ENCODE measurements at regions not wholly inside any gene's neighbourhood (a gene's known extent, or its start where the extent isn't known, plus 50 kb on each side); places are given as distances from the start of the nearest gene placed in this dataset.
A peak's percentile ranks its signal among the peaks of the same experiment; 100 is the strongest.

GRCh38 chrX:16392597-16392996, 225.3 kb downstream of the MAGEB17 start:
- Histone ChIP-seq H3K27me3 (ENCODE audit: insufficient read depth, low read length) (peaks cover 12% of the 10 kb centered on the region; the same call in 1 of the 2 replicates), H3K79me2 (ENCODE audit: control insufficient read depth, insufficient read depth, low read length, unreplicated experiment) (no peaks in the 10 kb centered on the region), H3K4me3 (ENCODE audit: low read depth, low read length) (no peak overlapping the region), H3K36me3 (ENCODE audit: insufficient read depth, low read length) (no peaks in the 10 kb centered on the region), H2AFZ (ENCODE audit: low read length, unreplicated experiment) (no peak overlapping the region), H3K27ac (ENCODE audit: low read depth, low read length) (no peak overlapping the region), H3K4me1 (ENCODE audit: control insufficient read depth, insufficient read depth, low read length, unreplicated experiment) (no peaks in the 10 kb centered on the region)

- Histone ChIP-seq H3K4me1 (ENCODE audit: control insufficient read depth, insufficient read depth, low read length, unreplicated experiment) (no peaks in the 10 kb centered on the region), H3K36me3 (ENCODE audit: insufficient read depth, low read length) (no peaks in the 10 kb centered on the region), H3K27me3 (ENCODE audit: insufficient read depth, low read length) (peaks cover 5% of the 10 kb centered on the region; the same call in 1 of the 2 replicates), H3K4me3 (ENCODE audit: low read depth, low read length) (no peak overlapping the region), H3K27ac (ENCODE audit: low read depth, low read length) (no peak overlapping the region), H2AFZ (ENCODE audit: low read length, unreplicated experiment) (no peak overlapping the region), H3K79me2 (ENCODE audit: control insufficient read depth, insufficient read depth, low read length, unreplicated experiment) (no peaks in the 10 kb centered on the region)
Measured at GRCh38 chrX:16394290-16394689, 227.0 kb downstream of the MAGEB17 start.

- no peak overlapping the region for H3K4me3 ChIP-seq (ENCODE audit: low read depth, low read length)
Measured at GRCh38 chrX:16403808-16404207, 236.5 kb downstream of the MAGEB17 start.

GRCh38 chrX:16416588-16416987, 233.4 kb upstream of the S100G start:
- Histone ChIP-seq H3K4me1 (ENCODE audit: control insufficient read depth, insufficient read depth, low read length, unreplicated experiment) (no peaks in the 10 kb centered on the region), H3K4me3 (ENCODE audit: low read depth, low read length) (no peak overlapping the region), H3K79me2 (ENCODE audit: control insufficient read depth, insufficient read depth, low read length, unreplicated experiment) (no peaks in the 10 kb centered on the region), H2AFZ (ENCODE audit: low read length, unreplicated experiment) (no peak overlapping the region), H3K36me3 (ENCODE audit: insufficient read depth, low read length) (no peaks in the 10 kb centered on the region), H3K27ac (ENCODE audit: low read depth, low read length) (no peak overlapping the region), H3K27me3 (ENCODE audit: insufficient read depth, low read length) (no peaks in the 10 kb centered on the region)

More at GRCh38 chrX:16403808-16404207, 236.5 kb downstream of the MAGEB17 start:
- no peaks in the 10 kb centered on the region for H3K79me2 ChIP-seq (ENCODE audit: control insufficient read depth, insufficient read depth, low read length, unreplicated experiment)
- H3K27ac ChIP-seq (ENCODE audit: low read depth, low read length) = no peak overlapping the region
- no peaks in the 10 kb centered on the region for H3K27me3 ChIP-seq (ENCODE audit: insufficient read depth, low read length)
- H2AFZ ChIP-seq (ENCODE audit: low read length, unreplicated experiment) = no peak overlapping the region
- no peaks in the 10 kb centered on the region for H3K36me3 ChIP-seq (ENCODE audit: insufficient read depth, low read length)
- H3K4me1 ChIP-seq (ENCODE audit: control insufficient read depth, insufficient read depth, low read length, unreplicated experiment) = peaks cover 8% of the 10 kb centered on the region

GRCh38 chrX:16418650-16419049, 231.3 kb upstream of the S100G start:
- Histone ChIP-seq H3K4me1 (ENCODE audit: control insufficient read depth, insufficient read depth, low read length, unreplicated experiment) (no peaks in the 10 kb centered on the region), H3K4me3 (ENCODE audit: low read depth, low read length) (no peak overlapping the region), H2AFZ (ENCODE audit: low read length, unreplicated experiment) (no peak overlapping the region), H3K36me3 (ENCODE audit: insufficient read depth, low read length) (no peaks in the 10 kb centered on the region), H3K79me2 (ENCODE audit: control insufficient read depth, insufficient read depth, low read length, unreplicated experiment) (no peaks in the 10 kb centered on the region), H3K27ac (ENCODE audit: low read depth, low read length) (no peak overlapping the region), H3K27me3 (ENCODE audit: insufficient read depth, low read length) (no peaks in the 10 kb centered on the region)

- no peaks in the 10 kb centered on the region for H3K79me2 ChIP-seq (ENCODE audit: control insufficient read depth, insufficient read depth, low read length, unreplicated experiment)
- no peaks in the 10 kb centered on the region for H3K36me3 ChIP-seq (ENCODE audit: insufficient read depth, low read length)
- no peaks in the 10 kb centered on the region for H3K27me3 ChIP-seq (ENCODE audit: insufficient read depth, low read length)
- H3K4me3 ChIP-seq (ENCODE audit: low read depth, low read length) = no peak overlapping the region
- H3K4me1 ChIP-seq (ENCODE audit: control insufficient read depth, insufficient read depth, low read length, unreplicated experiment) = no peaks in the 10 kb centered on the region
- H3K27ac ChIP-seq (ENCODE audit: low read depth, low read length) = no peak overlapping the region
- no peak overlapping the region for H2AFZ ChIP-seq (ENCODE audit: low read length, unreplicated experiment)
Measured at GRCh38 chrX:16427668-16428067, 222.3 kb upstream of the S100G start.

DNA sequence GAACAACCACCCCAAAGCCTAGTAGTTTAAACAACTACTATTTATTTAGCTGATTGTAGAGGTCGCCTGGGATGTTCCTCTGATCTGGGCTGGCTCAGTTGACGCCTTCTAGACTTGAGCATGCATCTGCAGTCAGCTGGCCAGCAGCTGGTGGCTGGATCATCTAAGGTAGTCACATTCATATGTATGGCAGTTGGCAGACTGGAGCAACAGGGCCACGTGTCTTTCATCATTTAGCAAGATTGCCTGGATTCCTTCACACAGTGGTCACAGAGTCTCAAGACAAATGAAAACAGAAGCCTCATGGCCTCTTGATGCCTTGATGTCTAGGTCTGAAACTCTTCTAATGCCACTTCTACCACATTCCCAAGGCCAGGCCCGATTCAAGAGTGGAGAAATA, 220.6 kb upstream of the S100G start:
- H3K4me3 ChIP-seq (ENCODE audit: low read depth, low read length) = no peak overlapping the region
- H2AFZ ChIP-seq (ENCODE audit: low read length, unreplicated experiment) = no peak overlapping the region
- H3K79me2 ChIP-seq (ENCODE audit: control insufficient read depth, insufficient read depth, low read length, unreplicated experiment) = no peaks in the 10 kb centered on the region
- H3K36me3 ChIP-seq (ENCODE audit: insufficient read depth, low read length) = no peaks in the 10 kb centered on the region
- H3K4me1 ChIP-seq (ENCODE audit: control insufficient read depth, insufficient read depth, low read length, unreplicated experiment) = no peaks in the 10 kb centered on the region
- no peak overlapping the region for H3K27ac ChIP-seq (ENCODE audit: low read depth, low read length)
- no peaks in the 10 kb centered on the region for H3K27me3 ChIP-seq (ENCODE audit: insufficient read depth, low read length)

DNA sequence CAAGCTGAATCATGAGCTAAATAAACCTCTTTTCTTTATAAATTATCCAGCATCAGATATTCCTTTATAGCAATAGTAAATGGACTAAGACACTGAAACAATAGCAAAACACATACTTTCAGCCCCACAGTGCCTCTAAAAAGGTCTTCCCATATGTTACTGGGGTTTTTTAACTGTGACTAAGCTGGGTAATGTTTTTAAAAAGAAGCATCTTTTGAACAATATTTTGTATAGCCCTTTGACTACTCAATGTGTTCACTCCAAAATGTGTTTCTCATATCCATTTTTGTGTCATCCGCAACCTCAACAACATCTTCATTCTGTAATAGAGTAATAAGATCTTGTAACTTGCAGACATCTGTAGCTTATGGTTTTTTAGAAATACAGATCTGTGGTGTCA, 218.7 kb upstream of the S100G start:
- no peak overlapping the region for H3K27ac ChIP-seq (ENCODE audit: low read depth, low read length)
- no peaks in the 10 kb centered on the region for H3K27me3 ChIP-seq (ENCODE audit: insufficient read depth, low read length)
- H3K36me3 ChIP-seq (ENCODE audit: insufficient read depth, low read length) = no peaks in the 10 kb centered on the region

GRCh38 chrX:16433021-16433420, 216.9 kb upstream of the S100G start:
- H3K4me1 ChIP-seq (ENCODE audit: control insufficient read depth, insufficient read depth, low read length, unreplicated experiment) = no peaks in the 10 kb centered on the region
- no peaks in the 10 kb centered on the region for H3K36me3 ChIP-seq (ENCODE audit: insufficient read depth, low read length)
- H3K79me2 ChIP-seq (ENCODE audit: control insufficient read depth, insufficient read depth, low read length, unreplicated experiment) = no peaks in the 10 kb centered on the region
- H3K27ac ChIP-seq (ENCODE audit: low read depth, low read length) = no peak overlapping the region
- no peak overlapping the region for H2AFZ ChIP-seq (ENCODE audit: low read length, unreplicated experiment)
- no peak overlapping the region for H3K4me3 ChIP-seq (ENCODE audit: low read depth, low read length)
- no peaks in the 10 kb centered on the region for H3K27me3 ChIP-seq (ENCODE audit: insufficient read depth, low read length)

More for the DNA sequence above, 218.7 kb upstream of the S100G start:
- Histone ChIP-seq H3K4me1 (ENCODE audit: control insufficient read depth, insufficient read depth, low read length, unreplicated experiment) (no peaks in the 10 kb centered on the region), H3K4me3 (ENCODE audit: low read depth, low read length) (no peak overlapping the region), H3K79me2 (ENCODE audit: control insufficient read depth, insufficient read depth, low read length, unreplicated experiment) (no peaks in the 10 kb centered on the region), H2AFZ (ENCODE audit: low read length, unreplicated experiment) (no peak overlapping the region)

DNA sequence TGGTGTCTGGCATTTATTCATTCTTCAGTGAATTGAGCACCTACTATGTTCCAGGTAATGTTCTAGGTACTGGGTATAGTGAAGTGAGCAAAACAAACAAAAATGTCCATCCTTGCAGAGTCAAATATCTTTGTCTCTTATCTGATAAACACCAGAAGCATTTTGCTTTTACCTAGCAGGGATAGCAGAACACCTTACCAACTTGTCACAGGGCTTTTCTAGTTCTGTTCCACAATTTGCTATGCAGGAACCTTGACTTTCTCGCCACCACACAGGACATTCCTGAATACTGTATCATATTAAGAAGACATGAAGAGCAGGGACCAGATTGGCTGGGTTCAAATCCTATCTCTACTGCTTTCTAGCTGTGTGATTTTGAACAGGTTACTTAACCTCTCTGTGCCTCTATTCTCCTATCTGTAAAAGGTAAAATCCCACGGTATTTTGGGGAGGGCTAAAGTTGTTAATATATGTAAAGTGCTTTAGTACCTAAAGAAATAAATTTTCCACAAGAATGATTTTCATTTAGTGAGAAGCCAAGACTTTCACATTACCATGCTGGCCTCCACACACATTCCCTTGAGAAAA, 214.5 kb upstream of the S100G start:
- no peaks in the 10 kb centered on the region for H3K79me2 ChIP-seq (ENCODE audit: control insufficient read depth, insufficient read depth, low read length, unreplicated experiment)
- H2AFZ ChIP-seq (ENCODE audit: low read length, unreplicated experiment) = no peak overlapping the region
- no peaks in the 10 kb centered on the region for H3K36me3 ChIP-seq (ENCODE audit: insufficient read depth, low read length)
- H3K4me3 ChIP-seq (ENCODE audit: low read depth, low read length) = no peak overlapping the region
- no peaks in the 10 kb centered on the region for H3K27me3 ChIP-seq (ENCODE audit: insufficient read depth, low read length)
- H3K27ac ChIP-seq (ENCODE audit: low read depth, low read length) = no peak overlapping the region
- H3K4me1 ChIP-seq (ENCODE audit: control insufficient read depth, insufficient read depth, low read length, unreplicated experiment) = no peaks in the 10 kb centered on the region

DNA sequence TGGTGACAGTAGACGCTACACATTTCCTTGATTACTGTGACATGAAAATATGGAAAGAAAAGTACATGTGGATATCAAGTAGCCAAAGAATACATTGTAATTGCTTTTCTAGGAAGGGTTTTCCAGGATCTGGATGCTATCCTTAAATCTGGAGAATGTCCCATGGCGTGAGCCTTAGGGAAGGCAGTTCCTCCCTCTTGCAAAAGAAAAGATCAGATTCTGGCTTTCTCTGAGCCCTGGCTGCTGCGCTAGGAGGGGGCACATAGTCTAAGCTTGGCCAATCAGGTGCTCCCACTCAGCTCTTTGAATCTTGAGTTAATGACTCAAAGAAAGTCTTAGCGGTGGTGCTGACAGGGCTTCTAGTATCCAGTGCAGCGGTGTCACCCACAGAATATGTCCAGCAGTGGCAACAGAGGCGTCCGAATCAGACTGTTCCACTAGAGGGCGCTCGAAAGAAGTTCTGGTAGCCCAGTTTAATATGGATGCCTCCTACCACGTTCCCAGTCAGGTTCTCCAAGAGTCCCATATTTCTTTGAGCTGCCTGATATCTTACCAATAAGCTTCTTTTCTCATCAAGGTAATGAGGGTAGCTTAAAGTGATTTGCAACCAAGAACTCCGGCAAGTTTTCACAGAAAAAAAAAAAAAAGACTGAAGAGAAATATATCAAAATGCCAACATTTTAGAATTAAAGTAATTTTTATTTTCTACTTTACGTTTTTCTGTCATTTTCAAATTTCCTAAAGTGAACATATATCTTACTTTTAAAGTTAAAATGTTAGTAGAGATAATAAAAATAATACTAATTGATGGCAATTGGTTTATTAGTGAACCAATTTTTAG, 213.4 kb upstream of the S100G start:
- no peaks in the 10 kb centered on the region for H3K79me2 ChIP-seq (ENCODE audit: control insufficient read depth, insufficient read depth, low read length, unreplicated experiment)
- H3K27me3 ChIP-seq (ENCODE audit: insufficient read depth, low read length) = no peaks in the 10 kb centered on the region
- H3K4me3 ChIP-seq (ENCODE audit: low read depth, low read length) = no peak overlapping the region
- H3K4me1 ChIP-seq (ENCODE audit: control insufficient read depth, insufficient read depth, low read length, unreplicated experiment) = no peaks in the 10 kb centered on the region
- peak overlapping the region; percentile 38 for H2AFZ ChIP-seq (ENCODE audit: low read length, unreplicated experiment)
- no peak overlapping the region for H3K27ac ChIP-seq (ENCODE audit: low read depth, low read length)
- no peaks in the 10 kb centered on the region for H3K36me3 ChIP-seq (ENCODE audit: insufficient read depth, low read length)
